GM04504 (cell line): ENCODE measurements at regions not wholly inside any gene's neighbourhood (a gene's known extent, or its start where the extent isn't known, plus 50 kb on each side); places are given as distances from the start of the nearest gene placed in this dataset.
"Not testable (repeated sequence)": the region's sequence is repeated elsewhere in the genome, so short reads cannot be mapped to it uniquely, and the experiment has no call there.

ENCODE experiments used
- DNase-seq: peaks from one replicate; pipeline ENCODE4 v3.0.0-alpha.2; 2012; ENCODE audit warnings: low read depth

- no peak for DNase-seq
Observed at GRCh38 chr4:115655626-115656025, 542.2 kb upstream of the NDST4 start.

- DNase-seq, result no peak
Observed at GRCh38 chr4:115648786-115649185, 535.4 kb upstream of the NDST4 start.

GRCh38 chr4:115629270-115629669 is 515.9 kb upstream of the NDST4 start:
- no peak for DNase-seq

GRCh38 chr4:115609631-115610030 is 496.2 kb upstream of the NDST4 start:
- no peak for DNase-seq

GRCh38 chr4:115607311-115607710 is 493.9 kb upstream of the NDST4 start:
- no peak for DNase-seq

GRCh38 chr4:115596265-115597001 is 483.0 kb upstream of the NDST4 start:
- no peak for DNase-seq

GRCh38 chr4:115580901-115581300 is 467.5 kb upstream of the NDST4 start:
- no peak for DNase-seq

GRCh38 chr4:115575851-115576250 is 462.4 kb upstream of the NDST4 start:
- no peak for DNase-seq

GRCh38 chr4:115562506-115562905 is 449.1 kb upstream of the NDST4 start:
- DNase-seq, result no peak

- no peak for DNase-seq
Observed at GRCh38 chr4:115548123-115548522, 434.7 kb upstream of the NDST4 start.

GRCh38 chr4:115537387-115537786 is 424.0 kb upstream of the NDST4 start:
- DNase-seq, result no peak

- DNase-seq, result no peak
Observed at GRCh38 chr4:115529126-115529525, 415.7 kb upstream of the NDST4 start.

- not testable (repeated sequence) for DNase-seq
Observed at GRCh38 chr4:115519476-115519875, 406.1 kb upstream of the NDST4 start.

- DNase-seq, result no peak
Observed at GRCh38 chr4:115515772-115516171, 402.4 kb upstream of the NDST4 start.

GRCh38 chr4:115515366-115515765 is 401.9 kb upstream of the NDST4 start:
- no peak for DNase-seq

- DNase-seq, result no peak
Observed at GRCh38 chr4:115514675-115515074, 401.3 kb upstream of the NDST4 start.

- DNase-seq, result no peak
Observed at GRCh38 chr4:115505326-115505725, 391.9 kb upstream of the NDST4 start.

GRCh38 chr4:115501656-115502055 is 388.2 kb upstream of the NDST4 start:
- no peak for DNase-seq

- DNase-seq, result not testable (repeated sequence)
Observed at GRCh38 chr4:115493770-115494169, 380.4 kb upstream of the NDST4 start.

- no peak for DNase-seq
Observed at GRCh38 chr4:115491686-115492085, 378.3 kb upstream of the NDST4 start.

GRCh38 chr4:115489279-115489678 is 375.9 kb upstream of the NDST4 start:
- DNase-seq, result no peak

- no peak for DNase-seq
Observed at GRCh38 chr4:115485402-115485801, 372.0 kb upstream of the NDST4 start.

GRCh38 chr4:115484479-115484878 is 371.1 kb upstream of the NDST4 start:
- DNase-seq, result no peak

- DNase-seq, result no peak
Observed at GRCh38 chr4:115470763-115471162, 357.3 kb upstream of the NDST4 start.
